ENCODE measurements at regions not wholly inside any gene's neighbourhood (a gene's known extent, or its start where the extent isn't known, plus 50 kb on each side); places are given as distances from the start of the nearest gene placed in this dataset.
"Not testable (repeated sequence)": the region's sequence is repeated elsewhere in the genome, so short reads cannot be mapped to it uniquely, and the experiment has no call there.

- DNase-seq = no peak
Measured at GRCh38 chr4:103305355-103305754, 107.2 kb upstream of the CENPE start.

GRCh38 chr4:103303011-103303410, 104.9 kb upstream of the CENPE start:
- no peak for DNase-seq

- no peak for DNase-seq
Measured at GRCh38 chr4:103292959-103293358, 94.8 kb upstream of the CENPE start.

- DNase-seq = no peak
Measured at GRCh38 chr4:103292373-103292772, 94.2 kb upstream of the CENPE start.

- DNase-seq = no peak
Measured at GRCh38 chr4:103289186-103289585, 91.0 kb upstream of the CENPE start.

- no peak for DNase-seq
Measured at GRCh38 chr4:103272174-103272573, 74.0 kb upstream of the CENPE start.

- no peak for DNase-seq
Measured at GRCh38 chr4:103268746-103269145, 70.6 kb upstream of the CENPE start.

- DNase-seq = no peak
Measured at GRCh38 chr4:103264905-103265304, 66.8 kb upstream of the CENPE start.

GRCh38 chr4:103256068-103256467, 57.9 kb upstream of the CENPE start:
- DNase-seq = not testable (repeated sequence)
